Activated naive CD4-positive, alpha-beta T cell treated with anti-CD3 and anti-CD28 coated beads for 36 hours (primary cell): ENCODE measurements at regions not wholly inside any gene's neighbourhood (a gene's known extent, or its start where the extent isn't known, plus 50 kb on each side); places are given as distances from the start of the nearest gene placed in this dataset.

Experiments
- CTCF ChIA-PET: fragments of 350-600 bp; sonication (Branson Sonifier 250); formaldehyde crosslinking; loops from one replicate; lab custom pipeline; 2021; ENCODE audit warnings: antibody characterized with exemption; lab: Charles Lee
- DNase-seq: peaks from one replicate; pipeline ENCODE4 v3.0.0-alpha.2; 2020
- H3K27ac Mint-ChIP-seq: one replicate; pipeline ENCODE4 v1.8.0; 2021; ENCODE audit warnings: mild to moderate bottlenecking, mixed read lengths
- H3K27me3 Mint-ChIP-seq: one replicate; pipeline ENCODE4 v1.8.0; 2021; ENCODE audit warnings: low read depth, mixed read lengths
- H3K36me3 Mint-ChIP-seq: one replicate; pipeline ENCODE4 v1.8.0; 2021; ENCODE audit warnings: low read depth, mixed read lengths
- H3K4me1 Mint-ChIP-seq: one replicate; pipeline ENCODE4 v1.8.0; 2021; ENCODE audit warnings: low read depth, mixed read lengths
- H3K4me3 Mint-ChIP-seq: one replicate; pipeline ENCODE4 v1.8.0; 2021; ENCODE audit warnings: mild to moderate bottlenecking, moderate library complexity, mixed read lengths
- H3K9me3 Mint-ChIP-seq: one replicate; pipeline ENCODE4 v1.8.0; 2021; ENCODE audit warnings: mixed read lengths
- intact Hi-C: fragments of 100-400 bp; cut with micrococcal nuclease; formaldehyde crosslinking; loops from one replicate; pipeline ENCODE4 v1.15.1; 2023

GRCh38 chr4:165768281-165768680 lies 104.8 kb upstream of the TLL1 start:
- no peaks in the 10 kb centered on the region for H3K36me3 Mint-ChIP-seq
- no peaks in the 10 kb centered on the region for H3K4me1 Mint-ChIP-seq
- CTCF ChIA-PET: no interaction called here
- no peaks in the 10 kb centered on the region for H3K9me3 Mint-ChIP-seq
- DNase-seq: no peak
- H3K27me3 Mint-ChIP-seq: no peaks in the 10 kb centered on the region
- H3K4me3 Mint-ChIP-seq: no peak overlapping the region
- intact Hi-C loops: no loop called here
- no peak overlapping the region for H3K27ac Mint-ChIP-seq

- DNase-seq: no peak
- H3K27ac Mint-ChIP-seq: no peak overlapping the region
- H3K4me3 Mint-ChIP-seq: no peak overlapping the region
- no peaks in the 10 kb centered on the region for H3K36me3 Mint-ChIP-seq
- no peaks in the 10 kb centered on the region for H3K4me1 Mint-ChIP-seq
- intact Hi-C loops: no loop called here
- H3K27me3 Mint-ChIP-seq: no peaks in the 10 kb centered on the region
- CTCF ChIA-PET: no interaction called here
- no peaks in the 10 kb centered on the region for H3K9me3 Mint-ChIP-seq
These were observed 98.7 kb upstream of the TLL1 start for GRCh38 chr4:165774326-165774725.

- H3K4me3 Mint-ChIP-seq: no peak overlapping the region
- CTCF ChIA-PET: no interaction called here
- H3K27ac Mint-ChIP-seq: no peak overlapping the region
- H3K27me3 Mint-ChIP-seq: no peaks in the 10 kb centered on the region
- H3K4me1 Mint-ChIP-seq: no peaks in the 10 kb centered on the region
- no peaks in the 10 kb centered on the region for H3K36me3 Mint-ChIP-seq
- no peak for DNase-seq
- intact Hi-C loops: no loop called here
- H3K9me3 Mint-ChIP-seq: no peaks in the 10 kb centered on the region
These were observed 92.9 kb upstream of the TLL1 start for GRCh38 chr4:165779950-165780670.

GRCh38 chr4:165780735-165781134 lies 92.3 kb upstream of the TLL1 start:
- DNase-seq: no peak
- Mint-ChIP-seq H3K27ac (no peak overlapping the region), H3K4me3 (no peak overlapping the region), H3K27me3 (no peaks in the 10 kb centered on the region), H3K4me1 (no peaks in the 10 kb centered on the region), H3K9me3 (no peaks in the 10 kb centered on the region), H3K36me3 (no peaks in the 10 kb centered on the region)
- intact Hi-C loops: no loop called here
- CTCF ChIA-PET: no interaction called here

GRCh38 chr4:165782623-165783022 lies 90.4 kb upstream of the TLL1 start:
- DNase-seq: no peak
- Mint-ChIP-seq H3K27ac (no peak overlapping the region), H3K36me3 (no peaks in the 10 kb centered on the region), H3K4me1 (no peaks in the 10 kb centered on the region), H3K27me3 (no peaks in the 10 kb centered on the region), H3K9me3 (no peaks in the 10 kb centered on the region), H3K4me3 (no peak overlapping the region)
- CTCF ChIA-PET: no interaction called here
- intact Hi-C loops: no loop called here

- no peak overlapping the region for H3K4me3 Mint-ChIP-seq
- intact Hi-C loops: no loop called here
- no peak overlapping the region for H3K27ac Mint-ChIP-seq
- H3K36me3 Mint-ChIP-seq: no peaks in the 10 kb centered on the region
- CTCF ChIA-PET: no interaction called here
- no peaks in the 10 kb centered on the region for H3K27me3 Mint-ChIP-seq
- DNase-seq: no peak
- no peaks in the 10 kb centered on the region for H3K9me3 Mint-ChIP-seq
- no peaks in the 10 kb centered on the region for H3K4me1 Mint-ChIP-seq
These were observed 89.4 kb upstream of the TLL1 start for GRCh38 chr4:165783626-165784025.

GRCh38 chr4:165784672-165785071 lies 88.4 kb upstream of the TLL1 start:
- DNase-seq: no peak
- Mint-ChIP-seq H3K27me3 (no peaks in the 10 kb centered on the region), H3K4me1 (no peaks in the 10 kb centered on the region), H3K27ac (no peak overlapping the region), H3K36me3 (no peaks in the 10 kb centered on the region), H3K9me3 (no peaks in the 10 kb centered on the region), H3K4me3 (no peak overlapping the region)
- intact Hi-C loops: no loop called here
- CTCF ChIA-PET: interaction anchor here (0.6 kb wide), 1 partner anchor 362 kb away, joined by 4 read pairs; no protein-coding TSS in a partner anchor

GRCh38 chr4:165785337-165785736 lies 87.7 kb upstream of the TLL1 start:
- Mint-ChIP-seq H3K27ac (no peak overlapping the region), H3K4me1 (no peaks in the 10 kb centered on the region), H3K4me3 (no peak overlapping the region), H3K27me3 (no peaks in the 10 kb centered on the region), H3K9me3 (no peaks in the 10 kb centered on the region), H3K36me3 (no peaks in the 10 kb centered on the region)
- CTCF ChIA-PET: no interaction called here
- no peak for DNase-seq
- intact Hi-C loops: no loop called here

- Mint-ChIP-seq H3K4me3 (no peak overlapping the region), H3K27ac (no peak overlapping the region), H3K9me3 (no peaks in the 10 kb centered on the region), H3K27me3 (no peaks in the 10 kb centered on the region), H3K36me3 (no peaks in the 10 kb centered on the region), H3K4me1 (no peaks in the 10 kb centered on the region)
- CTCF ChIA-PET: no interaction called here
- DNase-seq: no peak
- intact Hi-C loops: no loop called here
These were observed 85.3 kb upstream of the TLL1 start for GRCh38 chr4:165787516-165788274.

- Mint-ChIP-seq H3K4me3 (no peak overlapping the region), H3K9me3 (no peaks in the 10 kb centered on the region), H3K36me3 (no peaks in the 10 kb centered on the region), H3K4me1 (no peaks in the 10 kb centered on the region), H3K27me3 (no peaks in the 10 kb centered on the region), H3K27ac (no peak overlapping the region)
- no peak for DNase-seq
- CTCF ChIA-PET: interaction anchor here (0.6 kb wide), 1 partner anchor 100 kb away, joined by 3 read pairs; no protein-coding TSS in a partner anchor
- intact Hi-C loops: no loop called here
These were observed 84.2 kb upstream of the TLL1 start for GRCh38 chr4:165788686-165789463.

- Mint-ChIP-seq H3K27ac (no peak overlapping the region), H3K4me1 (no peaks in the 10 kb centered on the region), H3K9me3 (no peaks in the 10 kb centered on the region), H3K36me3 (no peaks in the 10 kb centered on the region), H3K27me3 (no peaks in the 10 kb centered on the region), H3K4me3 (no peak overlapping the region)
- DNase-seq: no peak
- CTCF ChIA-PET: no interaction called here
- intact Hi-C loops: no loop called here
These were observed 79.8 kb upstream of the TLL1 start for GRCh38 chr4:165793236-165793635.

- Mint-ChIP-seq H3K27ac (no peak overlapping the region), H3K9me3 (peaks cover 2% of the 10 kb centered on the region), H3K4me3 (no peak overlapping the region), H3K27me3 (no peaks in the 10 kb centered on the region), H3K4me1 (no peaks in the 10 kb centered on the region), H3K36me3 (no peaks in the 10 kb centered on the region)
- CTCF ChIA-PET: no interaction called here
- intact Hi-C loops: no loop called here
- DNase-seq: no peak
These were observed 78.2 kb upstream of the TLL1 start for GRCh38 chr4:165794834-165795233.
